ENCODE measurements at regions not wholly inside any gene's neighbourhood (a gene's known extent, or its start where the extent isn't known, plus 50 kb on each side); places are given as distances from the start of the nearest gene placed in this dataset.

- RAD21 ChIA-PET (ENCODE audit: low non-redundant PET in 1 of 2, low total read pairs in 2 of 2, uncharacterized antibody in 2 of 2, unreplicated experiment in 2 of 2), result no interaction called here
- Histone ChIP-seq H3K79me2 (ENCODE audit: insufficient read depth, low read length) (no peaks in the 10 kb centered on the region), H3K9ac (ENCODE audit: low read length) (no peak overlapping the region), H3K27ac (ENCODE audit: low read depth, low read length) (no peak overlapping the region), H3K9me2 (ENCODE audit: insufficient read depth) (no peaks in the 10 kb centered on the region), H3K4me2 (ENCODE audit: low read length) (no peak overlapping the region), H3K4me1 (ENCODE audit: control insufficient read depth in 1 of 2, insufficient read depth in 2 of 2, low read length in 2 of 2) (no peaks in the 10 kb centered on the region), H4K20me1 (ENCODE audit: insufficient read depth) (no peaks in the 10 kb centered on the region), H3K9me3 (ENCODE audit: control insufficient read depth in 1 of 2, insufficient read depth in 1 of 2, low read depth in 1 of 2, low read length in 2 of 2) (no peaks in the 10 kb centered on the region), H2AFZ (ENCODE audit: low read depth, low read length, poor library complexity, severe bottlenecking) (no peak overlapping the region), H3K27me3 (ENCODE audit: insufficient read depth, low read length) (peaks cover 21% of the 10 kb centered on the region), H3K4me3 (replicated peaks in 1 of 2; ENCODE audit: low read depth in 1 of 2, low read length in 2 of 2) (no peak overlapping the region), H3K36me3 (ENCODE audit: control insufficient read depth in 1 of 2, insufficient read depth in 2 of 2, low read length in 2 of 2) (no peaks in the 10 kb centered on the region)
- TF ChIP-seq EZH2 (IDR thresholded peaks at IDR 0.05) (no peak), ZNF274 (IDR thresholded peaks at IDR 0.05; ENCODE audit: low read depth, low read length) (no peak), CTCF (IDR thresholded peaks at IDR 0.05 in 2 of 3, conservative IDR thresholded peaks at IDR 0.05 in 1 of 3; ENCODE audit: borderline replicate concordance in 1 of 3, insufficient read depth in 1 of 3, low read depth in 2 of 3, low read length in 2 of 3) (no peak), ZBTB33 (IDR thresholded peaks at IDR 0.05; ENCODE audit: extremely low read depth, insufficient replicate concordance, low read length) (no peak), FOSL1 (IDR thresholded peaks at IDR 0.05; ENCODE audit: low read depth) (no peak), CBX3 (IDR thresholded peaks at IDR 0.05; ENCODE audit: low read depth) (no peak), YY1 (IDR thresholded peaks at IDR 0.05; ENCODE audit: extremely low read depth, insufficient replicate concordance, low read depth, low read length) (no peak), EZH2phosphoT487 (IDR thresholded peaks at IDR 0.05; ENCODE audit: borderline replicate concordance) (no peak), MAX (IDR thresholded peaks at IDR 0.05) (no peak), POLR2AphosphoS5 (IDR thresholded peaks at IDR 0.05; ENCODE audit: low read depth, low read length) (no peak), RAD21 (IDR thresholded peaks at IDR 0.05; ENCODE audit: low read depth) (no peak), POLR2A (IDR thresholded peaks at IDR 0.05; ENCODE audit: borderline replicate concordance, extremely low read depth, insufficient read depth, insufficient read length) (no peak), SIN3A (IDR thresholded peaks at IDR 0.05; ENCODE audit: low read depth) (no peak), TCF7L2 (IDR thresholded peaks at IDR 0.05; ENCODE audit: borderline replicate concordance, extremely low read depth, insufficient read depth, insufficient read length) (no peak), ZFX (IDR thresholded peaks at IDR 0.05) (no peak), ATF3 (IDR thresholded peaks at IDR 0.05) (no peak)
- intact Hi-C loops (cut with micrococcal nuclease), result no loop called here
- DNase-seq (ENCODE audit: low read depth, low spot score), result no peak
- no peak for ATAC-seq
- POLR2A ChIA-PET, result no interaction called here
- no TSS peak for BruUV-seq (replicated peaks)
- CTCF ChIA-PET, result no interaction called here
These were observed 100.2 kb downstream of the FBXO8 start for GRCh38 chr4:174183259-174183658.
